Right lobe of liver (tissue), 6 donors: ENCODE measurements at regions not wholly inside any gene's neighbourhood (a gene's known extent, or its start where the extent isn't known, plus 50 kb on each side); places are given as distances from the start of the nearest gene placed in this dataset.

Source experiments
- ATAC-seq, 4 donors: fragments of 200-7000 bp; cut with Tn5 transposase; one replicate each; pipeline ENCODE4 v1.9.1; 2020; ENCODE audit warnings: mild to moderate bottlenecking in 4 of 4, moderate library complexity in 4 of 4
- DNase-seq, 3 donors: peaks; one replicate each; pipeline ENCODE4 v3.0.0-alpha.2; 2020
- H3K27ac ChIP-seq, 3 donors: fragments of 200-600 bp; one replicate each; pipeline ENCODE4 v1.8.0; 2022
- H3K27me3 ChIP-seq, 2 donors: fragments of 200-600 bp; one replicate each; pipeline ENCODE4 v1.8.0; 2022
- H3K36me3 ChIP-seq, 4 donors: fragments of 200-600 bp; sonication (generic) in 1 of 4; one replicate each; pipeline versions ENCODE4 v1.5.1 to v1.8.0; 2017 to 2022; ENCODE audit warnings: control low read depth in 1 of 4
- H3K4me1 ChIP-seq, 4 donors: fragments of 200-600 bp; sonication (generic) in 1 of 4; one replicate each; pipeline versions ENCODE4 v1.5.1 to v1.8.0; 2017 to 2022; ENCODE audit warnings: control low read depth in 1 of 4
- H3K4me3 ChIP-seq, 3 donors: fragments of 200-600 bp; one replicate each; pipeline ENCODE4 v1.8.0; 2022
- H3K9me3 ChIP-seq, 4 donors: fragments of 200-600 bp; sonication (generic) in 1 of 4; one replicate each; pipeline versions ENCODE4 v1.5.1 to v1.8.0; 2017 to 2022; ENCODE audit warnings: control low read depth in 1 of 4
- CTCF ChIP-seq, 4 donors: fragments of 200-600 bp in 3 of 4; fragments of 450-650 bp in 1 of 4; IDR thresholded peaks; one replicate each; pipeline versions ENCODE4 v1.5.1 to v1.8.0; 2016 to 2022; ENCODE audit warnings: antibody characterized with exemption in 4 of 4, mild to moderate bottlenecking in 2 of 4
- POLR2A ChIP-seq: fragments of 450-650 bp; IDR thresholded peaks from one replicate; pipeline ENCODE4 v1.6.1; 2017; ENCODE audit warnings: antibody characterized with exemption, mild to moderate bottlenecking
- WGBS: methylation state at CpG from one replicate; pipeline ENCODE4 v1.1.6; 2018; ENCODE audit warnings: low coverage, low lambda C conversion rate; ENCODE audit not compliant: insufficient coverage; ENCODE audit errors: missing lambda C conversion rate; 5-methylcytosine and 5-hydroxymethylcytosine counted together
- intact Hi-C, 2 donors: fragments of 100-400 bp; cut with DNase I; formaldehyde crosslinking; loops; one replicate each; pipeline versions ENCODE4 v1.11.2 to v1.14.1; 2022
- donor health status: DM: no; HTN: yes; CAD: no.
- donor health status: DM: no; HTN: no; CAD: no.
- donor health status: DM: no; HTN: no; CAD: no.
- donor health status: DM: no; HTN: yes; CAD: no.
- donor health status: DM: no; HTN: yes; CAD: no.

DNA sequence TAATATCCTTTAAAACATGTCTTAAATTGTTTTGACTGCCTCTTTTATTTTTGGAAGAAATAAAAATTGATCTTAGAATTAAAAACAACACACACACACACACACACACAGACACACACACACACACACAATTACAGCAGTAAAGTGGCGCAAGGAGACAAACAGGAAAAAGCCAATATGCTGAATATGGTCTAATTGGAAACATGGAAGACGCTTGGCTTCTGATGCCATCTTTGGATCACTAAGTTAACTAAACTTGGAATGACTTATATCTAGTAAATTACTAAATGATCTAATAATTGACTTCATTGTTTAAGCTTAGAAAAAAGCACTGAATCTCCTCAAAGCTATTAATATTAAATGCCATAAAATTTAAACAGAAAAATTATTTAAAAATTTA lies 1093.4 kb downstream of the ADGRL3 start:
- H3K36me3 ChIP-seq, result no peaks in the 10 kb centered on the region
- no peaks in the 10 kb centered on the region for H3K27me3 ChIP-seq
- no peaks in the 10 kb centered on the region for H3K9me3 ChIP-seq
- intact Hi-C loops, result no loop called here
- 73% methylated on average over 2 of the region's 2 CpGs for WGBS
- no peaks in the 10 kb centered on the region for H3K4me1 ChIP-seq
- ATAC-seq (no peak), DNase-seq (no peak)
- TF ChIP-seq POLR2A (no peak), CTCF (IDR thresholded peaks at IDR 0.05) (no peak)
- H3K27ac ChIP-seq, result no peak overlapping the region
- H3K4me3 ChIP-seq, result no peak overlapping the region

DNA sequence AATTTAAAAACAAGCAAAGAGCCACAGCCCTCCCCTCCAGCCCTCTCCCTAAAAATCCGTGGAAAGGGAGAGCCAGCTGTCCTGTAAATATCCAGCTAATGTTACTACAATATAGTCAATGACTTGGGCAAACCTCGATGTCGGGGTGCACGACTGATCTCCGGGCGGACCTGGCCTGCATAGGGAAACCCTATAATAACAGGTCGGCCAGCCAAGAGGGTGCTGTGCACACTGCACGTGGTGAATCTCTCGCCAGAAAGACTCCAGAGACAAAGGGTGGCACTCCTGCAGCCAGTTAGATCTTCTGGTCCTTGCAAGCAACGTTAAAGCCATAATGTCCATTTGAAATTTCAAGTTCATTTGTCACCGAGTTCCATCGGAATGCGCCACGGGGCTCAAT lies 1092.8 kb downstream of the ADGRL3 start:
- H3K4me1 ChIP-seq, result no peaks in the 10 kb centered on the region
- no peaks in the 10 kb centered on the region for H3K9me3 ChIP-seq
- no peaks in the 10 kb centered on the region for H3K36me3 ChIP-seq
- WGBS, result 59% methylated on average over 12 of the region's 14 CpGs
- DNase-seq (no peak), ATAC-seq (no peak)
- intact Hi-C loops, result no loop called here
- H3K27me3 ChIP-seq, result no peaks in the 10 kb centered on the region
- no peak for TF ChIP-seq CTCF (IDR thresholded peaks at IDR 0.05)
- TF ChIP-seq POLR2A, result no peak
- no peak overlapping the region for H3K4me3 ChIP-seq
- no peak overlapping the region for H3K27ac ChIP-seq

- Histone ChIP-seq H3K27ac (no peak overlapping the region), H3K9me3 (no peaks in the 10 kb centered on the region), H3K36me3 (no peaks in the 10 kb centered on the region), H3K27me3 (no peaks in the 10 kb centered on the region), H3K4me3 (no peak overlapping the region), H3K4me1 (no peaks in the 10 kb centered on the region)
- WGBS, result 28% methylated on average over 3 of the region's 3 CpGs
- no peak for ATAC-seq
- intact Hi-C loops, result no loop called here
- no peak for TF ChIP-seq POLR2A
- TF ChIP-seq CTCF (IDR thresholded peaks at IDR 0.05), result no peak
- no peak for DNase-seq
These were observed 1088.8 kb downstream of the ADGRL3 start for GRCh38 chr4:62288808-62289541.

DNA sequence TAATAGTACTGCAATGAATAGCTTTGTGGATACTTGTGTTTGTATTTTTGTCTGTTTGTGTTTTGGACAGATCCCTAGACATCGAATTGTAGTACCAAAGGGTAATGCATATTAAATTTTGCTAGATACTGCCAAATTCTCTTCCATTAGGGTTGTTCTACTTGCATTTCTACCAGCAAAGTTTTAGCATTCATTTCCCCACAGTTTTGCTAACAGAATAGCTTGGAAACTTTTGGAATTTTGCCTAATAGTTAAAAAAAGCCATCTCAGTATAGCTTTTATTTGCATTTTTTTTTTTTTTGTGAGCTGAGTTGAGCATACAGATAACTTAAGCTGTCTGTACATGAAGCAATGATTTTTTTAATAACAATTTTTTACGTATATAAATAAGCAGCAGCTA lies 1084.9 kb downstream of the ADGRL3 start:
- no peaks in the 10 kb centered on the region for H3K9me3 ChIP-seq
- no peak for DNase-seq

More for the DNA sequence above, 1084.9 kb downstream of the ADGRL3 start:
- Histone ChIP-seq H3K4me1 (no peaks in the 10 kb centered on the region), H3K4me3 (no peak overlapping the region), H3K36me3 (no peaks in the 10 kb centered on the region), H3K27ac (no peak overlapping the region), H3K27me3 (no peaks in the 10 kb centered on the region)
- TF ChIP-seq CTCF (IDR thresholded peaks at IDR 0.05) (no peak), POLR2A (no peak)
- intact Hi-C loops, result no loop called here
- ATAC-seq, result no peak
- WGBS, result 50% methylated on average over 2 of the region's 2 CpGs
